WI38 (cell line): ENCODE measurements at regions not wholly inside any gene's neighbourhood (a gene's known extent, or its start where the extent isn't known, plus 50 kb on each side); places are given as distances from the start of the nearest gene placed in this dataset.

Source experiments
- H3K4me3 ChIP-seq: 2 replicates; pipeline ENCODE4 v1.5.1; 2011; ENCODE audit warnings: low read depth, mild to moderate bottlenecking, control low read depth, low read length
- TF ChIP-seq, protein P1 (sequence below): IDR thresholded peaks from 2 replicates; pipeline ENCODE4 v1.5.1; 2012; ENCODE audit warnings: low read depth, mild to moderate bottlenecking, control low read depth, low read length

GRCh38 chr5:166535641-166536040, 1755.8 kb upstream of the WWC1 start:
- TF ChIP-seq, protein P1, sequence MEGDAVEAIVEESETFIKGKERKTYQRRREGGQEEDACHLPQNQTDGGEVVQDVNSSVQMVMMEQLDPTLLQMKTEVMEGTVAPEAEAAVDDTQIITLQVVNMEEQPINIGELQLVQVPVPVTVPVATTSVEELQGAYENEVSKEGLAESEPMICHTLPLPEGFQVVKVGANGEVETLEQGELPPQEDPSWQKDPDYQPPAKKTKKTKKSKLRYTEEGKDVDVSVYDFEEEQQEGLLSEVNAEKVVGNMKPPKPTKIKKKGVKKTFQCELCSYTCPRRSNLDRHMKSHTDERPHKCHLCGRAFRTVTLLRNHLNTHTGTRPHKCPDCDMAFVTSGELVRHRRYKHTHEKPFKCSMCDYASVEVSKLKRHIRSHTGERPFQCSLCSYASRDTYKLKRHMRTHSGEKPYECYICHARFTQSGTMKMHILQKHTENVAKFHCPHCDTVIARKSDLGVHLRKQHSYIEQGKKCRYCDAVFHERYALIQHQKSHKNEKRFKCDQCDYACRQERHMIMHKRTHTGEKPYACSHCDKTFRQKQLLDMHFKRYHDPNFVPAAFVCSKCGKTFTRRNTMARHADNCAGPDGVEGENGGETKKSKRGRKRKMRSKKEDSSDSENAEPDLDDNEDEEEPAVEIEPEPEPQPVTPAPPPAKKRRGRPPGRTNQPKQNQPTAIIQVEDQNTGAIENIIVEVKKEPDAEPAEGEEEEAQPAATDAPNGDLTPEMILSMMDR: no peak
- H3K4me3 ChIP-seq: no peak overlapping the region

- TF ChIP-seq, protein P1: no peak
- no peak overlapping the region for H3K4me3 ChIP-seq
Measured at GRCh38 chr5:166540156-166540555, 1751.3 kb upstream of the WWC1 start.

DNA sequence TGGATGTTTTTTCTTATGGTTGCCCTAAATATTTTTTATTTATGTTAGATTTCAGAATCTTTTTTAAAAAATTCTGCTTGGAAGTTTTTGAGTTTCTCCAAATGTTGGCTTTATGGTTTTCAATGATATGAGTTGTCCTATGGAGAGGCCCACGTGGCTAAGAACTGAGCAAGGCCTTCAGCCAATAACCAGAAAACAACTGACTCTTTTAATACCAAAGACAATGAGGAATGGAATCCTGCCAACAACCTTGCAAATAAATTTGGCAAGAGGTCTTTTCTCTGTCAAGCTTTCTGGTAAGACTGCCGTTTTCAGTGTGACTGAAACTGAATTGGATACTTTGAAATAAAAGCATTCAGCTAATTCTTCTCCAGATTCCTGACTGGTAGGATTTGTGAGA, 1740.1 kb upstream of the WWC1 start:
- TF ChIP-seq, protein P1: no peak
- H3K4me3 ChIP-seq: no peak overlapping the region

DNA sequence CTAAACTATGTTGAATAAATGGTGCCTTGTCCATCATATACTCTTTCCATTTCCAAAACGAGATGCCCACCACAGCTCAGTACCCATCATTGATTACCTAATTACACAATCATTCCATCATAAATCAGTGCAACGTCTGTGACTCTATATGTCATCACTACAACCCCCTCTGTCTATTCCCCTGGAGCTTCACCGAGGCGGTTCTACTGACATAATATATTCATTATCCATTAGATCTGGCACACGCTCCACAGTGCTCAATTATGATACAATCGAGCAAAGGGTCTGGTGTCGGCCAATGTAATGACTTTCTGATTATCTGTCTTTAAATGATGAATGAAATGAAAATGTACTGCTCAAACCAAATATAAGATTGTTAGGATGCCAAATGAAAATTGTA, 1737.7 kb upstream of the WWC1 start:
- TF ChIP-seq, protein P1: no peak
- H3K4me3 ChIP-seq: no peak overlapping the region

DNA sequence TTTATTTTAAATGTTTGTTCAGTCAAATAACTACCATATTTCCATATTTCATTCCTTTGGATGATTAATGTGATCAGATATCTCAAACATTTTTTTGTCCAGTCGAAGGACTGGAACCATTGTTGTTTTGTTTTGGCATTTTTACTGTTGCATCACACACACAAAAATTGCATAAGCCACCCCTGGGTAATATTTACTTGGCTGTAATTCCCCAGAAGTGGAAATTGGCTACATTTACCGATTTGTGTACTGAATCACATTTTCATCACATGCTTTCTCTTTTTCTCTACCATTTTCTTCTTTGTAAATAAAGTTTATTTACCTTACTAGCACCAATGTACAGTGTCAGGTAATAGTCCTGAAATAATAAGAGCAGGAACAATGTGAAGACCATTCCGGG, 1729.7 kb upstream of the WWC1 start:
- TF ChIP-seq, protein P1: no peak

DNA sequence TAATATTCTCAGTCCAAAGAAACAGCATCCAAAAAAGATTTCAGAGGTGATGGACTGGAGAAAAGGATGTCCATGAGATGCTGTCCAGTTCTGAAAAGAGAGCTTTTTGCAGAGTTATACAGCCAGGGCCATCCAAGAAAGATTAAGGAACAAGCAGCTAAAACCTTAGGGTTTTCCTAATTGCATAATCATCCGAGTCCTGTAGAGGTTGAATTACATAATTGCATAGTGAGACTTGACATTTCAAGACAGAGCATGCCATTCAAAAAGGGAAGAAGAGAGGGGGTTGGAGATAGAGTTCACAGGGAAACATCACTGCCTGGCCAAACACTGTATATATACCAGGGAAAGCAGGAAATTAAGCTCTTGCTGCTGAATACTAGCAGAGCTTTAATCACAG, 1729.2 kb upstream of the WWC1 start:
- no peak overlapping the region for H3K4me3 ChIP-seq
- TF ChIP-seq, protein P1: no peak

More for the DNA sequence above, 1729.7 kb upstream of the WWC1 start:
- no peak overlapping the region for H3K4me3 ChIP-seq

DNA sequence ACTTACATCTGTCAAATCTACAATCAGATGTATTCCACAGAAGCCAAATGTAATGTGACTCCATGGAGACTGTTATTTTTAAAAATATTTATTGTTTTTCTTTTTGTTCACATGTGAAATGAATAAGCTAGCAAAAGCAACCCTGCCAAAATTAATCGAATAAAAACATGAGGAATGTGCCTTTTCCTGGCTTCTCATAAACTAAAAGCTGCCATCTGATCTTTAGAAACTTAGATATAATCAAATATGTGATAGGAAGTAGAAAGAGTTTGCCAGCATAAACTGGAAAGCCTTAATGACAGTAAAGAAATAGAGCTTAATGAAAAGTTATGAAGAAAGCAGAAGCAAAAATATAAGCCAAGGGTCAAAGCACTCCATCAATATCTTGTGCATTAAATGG, 1724.7 kb upstream of the WWC1 start:
- H3K4me3 ChIP-seq: no peak overlapping the region
- TF ChIP-seq, protein P1: no peak
